Activated CD4-positive, alpha-beta T cell treated with anti-CD3 and anti-CD28 coated beads, Interleukin-2, amount 50 U/mL, for 16 hours (primary cell): ENCODE measurements at regions not wholly inside any gene's neighbourhood (a gene's known extent, or its start where the extent isn't known, plus 50 kb on each side); places are given as distances from the start of the nearest gene placed in this dataset.
"Not testable (repeated sequence)": the region's sequence is repeated elsewhere in the genome, so short reads cannot be mapped to it uniquely, and the experiment has no call there.

Source experiments
- DNase-seq: peaks from one replicate; pipeline ENCODE4 v3.0.0-alpha.2; 2020

DNA sequence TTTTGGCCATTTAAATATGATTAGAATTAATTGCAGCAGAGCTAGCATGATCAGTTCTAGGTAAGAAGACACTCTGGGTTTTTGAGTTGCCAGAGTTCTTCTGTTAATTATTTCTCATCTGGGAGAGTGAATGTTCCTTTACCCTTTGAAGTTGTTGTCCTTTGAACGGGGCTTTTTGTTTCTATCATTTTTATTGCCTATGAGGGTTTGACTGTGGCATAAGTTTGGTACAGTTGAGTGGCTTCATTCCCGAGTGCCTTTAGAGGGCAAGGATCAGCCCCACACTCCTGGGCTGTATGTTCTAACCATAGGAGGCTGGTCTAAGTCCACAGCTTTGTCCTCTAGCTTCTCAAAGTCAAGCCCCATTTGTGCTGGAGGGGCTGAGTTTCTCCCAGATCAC lies 804.3 kb downstream of the KCNJ3 start:
- DNase-seq: no peak

GRCh38 chr2:155498106-155498505 lies 799.6 kb downstream of the KCNJ3 start:
- no peak for DNase-seq

DNA sequence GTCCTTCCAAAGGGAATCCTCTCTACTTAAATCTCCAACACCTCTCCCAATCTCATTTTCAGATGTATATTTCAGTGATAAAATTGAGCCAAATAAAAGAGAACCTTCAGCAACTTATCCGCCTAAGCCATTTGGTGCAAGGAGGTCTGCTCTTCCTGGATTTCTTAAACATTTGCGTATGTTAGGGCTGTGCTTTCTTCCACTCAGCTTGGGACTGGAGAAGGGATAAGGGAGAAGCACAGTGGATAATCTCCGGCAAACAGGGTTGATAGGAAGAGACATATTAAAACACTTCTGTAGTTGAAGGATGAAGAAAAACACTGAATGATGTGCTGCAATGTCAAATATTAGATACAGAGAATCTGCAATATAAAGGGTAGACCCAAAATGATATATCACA lies 796.2 kb downstream of the KCNJ3 start:
- DNase-seq: no peak

DNA sequence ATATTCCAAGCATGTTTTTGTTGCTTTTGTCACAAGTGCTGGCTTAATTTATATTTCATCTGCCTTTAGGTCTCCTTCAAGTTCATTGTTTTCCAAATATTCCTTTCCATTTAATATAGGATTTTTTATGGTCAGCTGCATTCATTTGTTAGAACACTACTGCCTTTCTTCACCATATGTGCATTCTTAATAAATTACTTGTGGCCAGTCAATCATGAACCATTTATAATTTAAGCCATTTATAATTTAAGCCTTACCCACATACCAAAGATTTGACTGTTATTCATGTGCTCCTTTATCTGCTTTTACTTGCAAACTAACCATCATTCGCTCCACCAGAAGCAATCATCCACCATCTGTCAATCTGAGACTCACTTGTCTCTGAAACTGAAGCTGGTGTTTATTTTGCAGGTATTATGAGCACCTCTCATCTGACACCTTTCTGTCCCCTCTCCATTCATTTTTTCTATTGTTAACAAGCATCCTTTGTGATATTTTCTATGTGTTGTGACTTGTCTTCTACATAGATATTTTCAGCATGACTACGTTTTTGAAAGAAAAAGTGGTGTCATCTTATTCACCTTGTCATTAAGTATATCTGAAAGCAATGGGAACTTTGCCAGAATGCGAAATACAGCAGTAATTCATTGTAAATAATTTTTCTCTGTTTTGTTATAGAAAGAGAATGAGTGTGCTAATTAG lies 786.8 kb downstream of the KCNJ3 start:
- no peak for DNase-seq

- DNase-seq: no peak
Measured at GRCh38 chr2:155481141-155481540, 782.6 kb downstream of the KCNJ3 start.

DNA sequence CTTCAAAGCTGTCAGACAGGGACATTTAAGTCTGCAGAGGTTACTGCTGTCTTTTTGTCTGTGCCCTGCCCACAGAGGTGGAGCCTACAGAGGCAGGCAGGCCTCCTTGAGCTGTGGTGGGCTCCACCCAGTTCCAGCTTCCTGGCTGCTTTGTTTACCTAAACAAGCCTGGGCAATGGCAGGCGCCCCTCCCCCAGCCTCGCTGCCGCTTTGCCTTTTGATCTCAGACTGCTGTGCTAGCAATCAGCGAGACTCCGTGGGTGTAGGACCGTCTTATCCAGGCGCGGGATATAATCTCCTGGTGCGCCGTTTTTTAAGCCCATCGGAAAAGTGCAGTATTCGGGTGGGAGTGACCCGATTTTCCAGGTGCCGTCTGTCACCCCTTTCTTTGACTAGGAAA lies 773.5 kb downstream of the KCNJ3 start:
- not testable (repeated sequence) for DNase-seq

GRCh38 chr2:155456222-155456621 lies 757.7 kb downstream of the KCNJ3 start:
- DNase-seq: no peak

- DNase-seq: no peak
Measured at GRCh38 chr2:155442755-155443372, 744.4 kb downstream of the KCNJ3 start.

GRCh38 chr2:155442088-155442487 lies 743.6 kb downstream of the KCNJ3 start:
- DNase-seq: no peak

DNA sequence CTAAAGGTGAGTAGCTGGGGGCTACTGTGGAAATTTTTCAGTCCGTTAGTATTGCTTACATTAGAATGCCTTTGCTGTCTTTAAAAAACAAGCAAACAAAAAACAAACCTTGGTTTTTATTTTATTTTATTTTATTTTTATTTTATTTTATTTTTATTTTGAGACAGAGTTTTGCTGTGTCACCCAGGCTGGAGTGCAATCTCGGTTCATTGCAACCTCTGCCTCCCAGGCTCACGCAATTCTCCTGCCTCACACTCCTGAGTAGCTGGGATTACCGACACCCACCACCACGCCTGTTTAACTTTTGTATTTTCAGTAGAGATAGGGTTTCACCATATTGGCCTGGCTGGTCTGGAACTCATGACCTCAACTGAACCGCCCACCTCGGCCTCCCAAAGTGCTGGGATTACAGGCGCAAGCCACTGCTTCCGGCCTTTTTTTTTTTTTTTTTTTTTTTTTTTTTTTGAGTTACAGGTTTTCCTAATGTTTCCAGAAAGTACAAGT lies 732.6 kb downstream of the KCNJ3 start:
- DNase-seq: no peak

GRCh38 chr2:155427470-155427869 lies 729.0 kb downstream of the KCNJ3 start:
- no peak for DNase-seq

DNA sequence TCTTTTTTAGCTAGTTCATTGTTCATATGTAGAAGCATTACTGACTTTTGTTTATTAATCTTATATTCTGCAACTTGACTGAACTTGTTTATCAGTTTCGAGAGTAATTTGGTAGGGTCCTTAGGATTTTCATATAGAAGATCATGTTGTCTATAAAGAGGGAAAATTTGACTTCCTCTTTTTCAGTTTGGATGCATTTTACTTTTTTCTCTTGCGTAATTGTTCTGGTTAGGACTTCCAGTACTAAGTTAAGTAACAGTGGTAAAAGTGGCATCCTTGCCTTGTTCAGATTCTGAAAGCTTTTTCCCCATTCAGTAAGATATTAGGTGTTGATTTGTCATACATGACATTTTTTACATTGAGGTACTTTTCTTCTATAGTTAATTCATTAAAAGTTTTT lies 726.0 kb downstream of the KCNJ3 start:
- DNase-seq: no peak

DNA sequence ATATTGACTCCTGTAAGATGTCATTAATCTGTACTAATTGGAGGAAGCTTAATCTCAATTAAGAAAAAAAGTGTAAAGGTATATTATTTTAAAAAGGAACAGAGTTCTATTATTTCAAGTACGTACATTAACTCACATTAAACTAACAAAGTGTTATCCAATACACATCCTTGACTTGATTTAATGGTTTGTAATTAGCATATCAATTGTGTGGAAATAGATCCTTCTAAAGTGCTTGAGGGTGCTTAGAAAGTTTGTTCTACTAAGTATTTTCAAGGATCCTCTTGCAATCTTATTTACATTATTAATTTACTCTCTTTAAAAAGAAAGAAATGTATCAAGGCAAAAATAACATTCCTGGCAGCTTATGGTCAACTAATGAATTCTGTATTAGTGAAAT lies 720.3 kb downstream of the KCNJ3 start:
- DNase-seq: no peak

DNA sequence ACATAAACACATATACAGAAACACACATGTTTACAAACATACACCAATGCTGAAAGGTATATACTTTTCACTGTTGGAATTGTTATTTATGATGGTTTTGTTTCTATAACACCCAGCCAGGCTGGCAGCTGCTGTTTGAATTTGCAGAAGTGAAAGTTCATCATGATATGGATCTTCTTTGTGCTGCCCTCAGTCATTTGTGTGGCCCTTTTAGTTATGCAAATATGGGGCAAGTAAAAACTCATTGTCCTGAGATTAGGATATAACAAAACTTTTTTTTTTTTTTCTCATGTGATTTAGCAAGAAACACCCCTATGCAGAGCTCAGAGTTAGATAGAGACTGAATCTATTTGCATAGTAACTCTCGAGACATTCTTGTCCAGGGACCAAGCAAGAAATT lies 714.1 kb downstream of the KCNJ3 start:
- no peak for DNase-seq

- no peak for DNase-seq
Measured at GRCh38 chr2:155404433-155405002, 706.0 kb downstream of the KCNJ3 start.

- no peak for DNase-seq
Measured at GRCh38 chr2:155393406-155393805, 694.9 kb downstream of the KCNJ3 start.

GRCh38 chr2:155391613-155392130 lies 693.2 kb downstream of the KCNJ3 start:
- DNase-seq: no peak

DNA sequence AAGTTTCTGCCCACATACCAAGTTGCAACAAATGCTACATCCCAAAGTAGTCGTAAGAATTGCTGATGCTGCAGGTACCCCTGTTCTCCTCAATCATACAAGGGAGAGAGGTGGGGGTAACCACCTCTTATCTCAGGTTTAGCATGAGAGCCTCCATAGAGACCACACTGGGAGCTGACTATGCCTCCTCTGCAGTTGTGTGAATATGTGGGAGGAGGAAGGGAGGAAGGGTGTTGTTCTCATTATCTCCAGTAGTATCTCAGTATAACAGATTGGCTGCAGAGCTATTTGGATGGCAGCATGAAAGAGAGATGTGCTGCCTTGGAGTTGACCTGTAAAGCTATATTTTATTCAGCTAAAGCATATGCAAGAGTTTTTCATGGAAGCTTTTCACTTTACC lies 690.7 kb downstream of the KCNJ3 start:
- DNase-seq: no peak

GRCh38 chr2:155384555-155385123 lies 686.1 kb downstream of the KCNJ3 start:
- no peak for DNase-seq

DNA sequence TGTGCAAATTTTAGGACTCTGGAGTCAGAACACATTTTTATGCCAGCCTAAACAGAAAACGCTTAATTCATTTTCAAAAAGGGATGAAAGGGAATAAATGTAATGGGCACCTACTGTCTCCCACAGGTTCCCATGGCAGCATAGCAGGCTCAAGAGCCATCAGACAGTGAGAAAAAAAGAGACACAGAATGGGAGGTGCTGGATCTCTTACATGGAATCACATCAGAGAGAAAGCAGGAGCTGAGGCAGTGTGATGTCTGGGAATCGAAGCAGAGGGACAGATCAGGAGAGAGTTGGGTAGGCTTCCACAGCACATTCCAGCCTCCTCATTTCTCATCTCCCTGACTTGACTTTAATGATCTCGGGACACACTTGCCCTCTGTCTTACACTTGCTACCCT lies 684.3 kb downstream of the KCNJ3 start:
- DNase-seq: no peak

- no peak for DNase-seq
Measured at GRCh38 chr2:155381436-155381835, 682.9 kb downstream of the KCNJ3 start.

DNA sequence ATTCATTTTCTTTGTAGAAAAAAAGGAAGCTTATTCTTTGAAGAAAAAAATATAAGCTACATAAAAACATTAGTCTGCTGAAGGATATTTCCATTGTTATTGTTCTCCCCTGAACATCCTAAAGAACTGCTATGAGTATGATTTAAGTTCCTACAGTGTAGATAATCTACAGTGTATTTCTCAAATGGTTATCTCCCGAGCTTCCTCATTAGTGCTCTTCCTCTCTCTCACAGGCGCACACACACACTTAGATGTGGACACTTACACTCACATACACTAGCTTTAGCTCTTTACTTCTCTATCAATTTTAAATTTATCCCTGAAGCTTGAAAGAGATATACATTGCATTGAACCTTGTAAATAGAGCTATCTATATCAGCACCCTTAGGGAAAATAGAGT lies 681.0 kb downstream of the KCNJ3 start:
- no peak for DNase-seq

DNA sequence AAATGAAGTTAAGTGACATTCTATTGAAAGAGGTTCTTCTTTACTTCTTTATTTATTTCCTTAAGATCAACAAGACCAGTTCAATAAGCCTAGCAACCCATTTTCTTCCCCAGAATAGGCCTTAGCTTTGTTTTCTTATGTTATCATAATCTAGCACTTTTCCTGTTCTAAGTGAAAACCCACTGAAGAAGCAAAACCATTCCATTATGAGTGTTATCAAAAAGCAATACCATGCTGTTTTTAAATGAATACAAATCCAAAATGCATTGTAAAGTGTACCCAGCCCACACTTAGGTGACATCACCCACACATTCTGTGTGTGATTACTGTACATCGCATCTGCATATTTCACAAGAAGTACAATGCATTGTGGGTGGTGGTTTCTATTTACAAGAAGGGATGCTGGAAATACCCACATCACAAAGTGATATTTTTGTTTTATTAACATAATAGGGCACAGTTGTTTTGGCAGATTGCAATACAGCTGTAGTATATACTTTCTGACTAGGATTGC lies 679.5 kb downstream of the KCNJ3 start:
- peak; percentile 16 for DNase-seq

DNA sequence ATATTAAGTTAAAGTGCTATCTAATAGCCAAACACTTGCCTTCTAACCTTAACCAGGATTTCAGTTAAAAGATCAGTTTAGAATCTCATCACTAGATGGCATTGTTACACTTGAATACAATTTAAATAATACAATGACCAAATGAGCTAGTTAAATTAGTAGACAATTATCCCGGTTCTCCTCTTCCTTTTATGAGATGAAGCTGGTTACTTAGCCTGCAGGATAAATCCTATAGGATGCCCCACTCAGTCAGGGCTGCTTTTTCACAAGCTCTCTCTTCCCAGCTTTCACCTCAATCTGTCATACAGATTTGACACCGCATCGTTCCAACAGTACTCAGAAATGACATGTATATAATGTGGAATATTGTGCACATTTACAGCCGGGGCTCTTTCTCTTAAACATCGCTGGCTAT lies 678.8 kb downstream of the KCNJ3 start:
- DNase-seq: no peak
